ENCODE measurements at regions not wholly inside any gene's neighbourhood (a gene's known extent, or its start where the extent isn't known, plus 50 kb on each side); places are given as distances from the start of the nearest gene placed in this dataset.

DNA sequence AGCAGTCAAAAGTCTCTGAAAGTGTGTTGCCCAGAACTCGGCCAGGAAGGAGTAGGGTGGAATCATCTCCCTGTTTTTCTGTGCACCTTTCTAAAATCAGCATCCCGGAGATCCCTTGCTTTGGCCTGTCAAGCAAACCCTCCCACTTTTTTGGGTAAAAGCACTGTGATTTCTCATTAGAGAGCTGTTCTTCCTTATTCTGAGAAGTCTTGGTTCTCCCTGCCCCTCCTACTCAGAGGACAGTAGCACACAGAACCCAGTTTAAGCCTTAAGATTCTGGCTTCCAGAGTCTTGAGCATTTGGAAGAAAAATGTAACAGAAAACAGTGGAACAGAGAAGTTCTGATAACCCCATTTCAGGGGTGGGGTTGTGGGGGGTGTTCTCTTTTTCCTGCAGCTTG is 52.6 kb upstream of the KATNAL1 start:
- TF ChIP-seq, protein P1, sequence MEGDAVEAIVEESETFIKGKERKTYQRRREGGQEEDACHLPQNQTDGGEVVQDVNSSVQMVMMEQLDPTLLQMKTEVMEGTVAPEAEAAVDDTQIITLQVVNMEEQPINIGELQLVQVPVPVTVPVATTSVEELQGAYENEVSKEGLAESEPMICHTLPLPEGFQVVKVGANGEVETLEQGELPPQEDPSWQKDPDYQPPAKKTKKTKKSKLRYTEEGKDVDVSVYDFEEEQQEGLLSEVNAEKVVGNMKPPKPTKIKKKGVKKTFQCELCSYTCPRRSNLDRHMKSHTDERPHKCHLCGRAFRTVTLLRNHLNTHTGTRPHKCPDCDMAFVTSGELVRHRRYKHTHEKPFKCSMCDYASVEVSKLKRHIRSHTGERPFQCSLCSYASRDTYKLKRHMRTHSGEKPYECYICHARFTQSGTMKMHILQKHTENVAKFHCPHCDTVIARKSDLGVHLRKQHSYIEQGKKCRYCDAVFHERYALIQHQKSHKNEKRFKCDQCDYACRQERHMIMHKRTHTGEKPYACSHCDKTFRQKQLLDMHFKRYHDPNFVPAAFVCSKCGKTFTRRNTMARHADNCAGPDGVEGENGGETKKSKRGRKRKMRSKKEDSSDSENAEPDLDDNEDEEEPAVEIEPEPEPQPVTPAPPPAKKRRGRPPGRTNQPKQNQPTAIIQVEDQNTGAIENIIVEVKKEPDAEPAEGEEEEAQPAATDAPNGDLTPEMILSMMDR (IDR thresholded peaks at IDR 0.05; ENCODE audit: borderline replicate concordance, insufficient read depth, low read depth, low read length) = no peak
- H3K4me3 ChIP-seq (ENCODE audit: low read depth, low read length) = no peak overlapping the region

DNA sequence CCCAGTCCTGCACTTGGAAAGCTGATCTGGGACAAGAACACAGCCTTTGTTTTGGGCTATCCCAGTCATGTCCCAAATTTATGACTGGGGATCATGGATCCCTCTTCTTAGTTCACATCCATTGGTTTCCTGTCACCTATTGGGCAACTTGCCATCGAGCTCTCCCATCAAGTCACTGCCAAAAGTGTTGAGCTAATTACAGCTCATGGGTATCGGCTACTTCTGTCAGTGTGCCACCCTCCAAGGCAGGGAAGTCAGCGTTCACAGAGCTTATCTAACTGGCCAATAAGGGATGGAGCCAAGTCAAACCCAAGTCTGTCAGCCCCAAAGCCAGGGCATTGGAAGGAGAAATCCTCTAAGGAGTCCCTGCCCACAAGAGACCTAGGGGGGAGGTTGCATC is 53.2 kb upstream of the KATNAL1 start:
- H3K4me3 ChIP-seq (ENCODE audit: low read depth, low read length) = no peak overlapping the region
- TF ChIP-seq, protein P1 (IDR thresholded peaks at IDR 0.05; ENCODE audit: borderline replicate concordance, insufficient read depth, low read depth, low read length) = no peak

DNA sequence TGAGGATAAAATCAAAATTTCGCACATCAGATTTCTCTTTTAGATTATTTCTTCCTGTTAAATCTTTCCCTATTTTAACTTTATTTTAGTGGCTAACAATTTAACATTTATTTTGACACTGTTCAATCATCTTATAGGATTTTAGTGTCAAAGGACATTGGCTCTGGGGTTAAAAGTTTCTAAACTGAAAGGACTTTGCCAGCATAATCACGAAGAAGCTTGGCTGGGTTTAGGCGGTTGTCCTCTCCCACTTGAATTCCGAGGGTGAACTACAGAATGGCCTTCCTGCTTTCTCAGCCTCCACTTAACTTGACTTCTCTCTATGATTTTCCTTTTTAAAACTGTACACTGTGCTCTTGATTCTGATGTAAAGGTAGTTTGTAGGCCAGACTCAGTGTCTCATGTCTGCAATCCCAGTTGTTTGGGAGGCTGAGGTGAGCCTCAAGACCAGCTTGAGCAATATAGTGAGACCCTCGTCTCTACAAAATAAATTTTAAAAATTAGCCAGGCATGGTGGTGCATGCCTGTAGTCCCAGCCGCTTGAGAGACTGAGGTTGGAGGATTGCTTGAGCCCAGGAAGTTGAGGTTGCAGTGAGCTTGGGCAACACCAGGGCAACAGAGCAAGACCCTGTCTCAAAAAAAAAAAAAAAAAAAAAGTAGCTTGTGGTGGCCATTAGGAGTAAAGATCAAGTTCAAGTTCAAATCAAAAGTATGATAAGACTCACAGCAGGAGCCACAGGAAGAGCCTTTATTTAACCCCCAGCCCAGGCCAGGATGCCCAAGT is 54.8 kb upstream of the KATNAL1 start:
- TF ChIP-seq, protein P1 (IDR thresholded peaks at IDR 0.05; ENCODE audit: borderline replicate concordance, insufficient read depth, low read depth, low read length) = no peak
- no peak overlapping the region for H3K4me3 ChIP-seq (ENCODE audit: low read depth, low read length)

DNA sequence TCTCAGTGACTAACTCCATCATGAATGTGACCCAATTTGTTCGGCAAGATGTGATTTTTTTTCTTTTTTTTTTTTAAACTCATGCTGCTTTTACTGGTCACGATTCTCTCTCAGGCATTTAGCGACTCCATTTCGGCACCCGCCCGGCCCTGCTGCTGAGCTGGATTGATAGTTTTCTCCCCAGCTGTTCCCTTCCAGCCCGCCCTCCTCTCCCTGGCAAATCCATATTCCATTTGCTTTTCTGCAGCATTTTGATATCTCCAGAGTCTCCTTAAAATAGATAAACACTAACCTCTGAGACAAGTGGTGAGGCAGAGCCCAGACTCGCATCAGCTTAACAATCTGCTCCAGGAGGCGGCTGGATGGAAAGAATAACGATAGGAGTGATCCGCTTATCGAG is 55.5 kb upstream of the KATNAL1 start:
- H3K4me3 ChIP-seq (ENCODE audit: low read depth, low read length) = no peak overlapping the region
- TF ChIP-seq, protein P1 (IDR thresholded peaks at IDR 0.05; ENCODE audit: borderline replicate concordance, insufficient read depth, low read depth, low read length) = no peak

DNA sequence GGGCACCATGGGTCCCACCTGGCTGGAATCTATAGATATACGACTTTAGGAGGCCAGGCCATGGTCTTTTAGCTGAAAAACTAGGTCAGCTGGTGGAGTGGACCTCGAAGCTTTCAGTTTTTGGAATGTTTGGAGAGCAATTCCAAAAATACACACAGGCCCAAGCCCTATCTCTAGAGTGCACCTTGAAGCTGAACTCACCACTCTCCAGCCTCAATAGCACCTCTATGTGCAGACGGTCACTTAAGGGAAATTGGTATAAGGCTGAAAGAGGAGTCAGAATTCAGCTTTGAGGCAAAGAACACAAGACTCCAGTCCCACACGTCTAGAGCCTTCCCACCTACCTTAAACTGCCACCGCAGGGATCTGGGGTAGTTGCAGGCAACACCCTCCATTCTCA is 56.4 kb upstream of the KATNAL1 start:
- TF ChIP-seq, protein P1 (IDR thresholded peaks at IDR 0.05; ENCODE audit: borderline replicate concordance, insufficient read depth, low read depth, low read length) = no peak
- H3K4me3 ChIP-seq (ENCODE audit: low read depth, low read length) = no peak overlapping the region

DNA sequence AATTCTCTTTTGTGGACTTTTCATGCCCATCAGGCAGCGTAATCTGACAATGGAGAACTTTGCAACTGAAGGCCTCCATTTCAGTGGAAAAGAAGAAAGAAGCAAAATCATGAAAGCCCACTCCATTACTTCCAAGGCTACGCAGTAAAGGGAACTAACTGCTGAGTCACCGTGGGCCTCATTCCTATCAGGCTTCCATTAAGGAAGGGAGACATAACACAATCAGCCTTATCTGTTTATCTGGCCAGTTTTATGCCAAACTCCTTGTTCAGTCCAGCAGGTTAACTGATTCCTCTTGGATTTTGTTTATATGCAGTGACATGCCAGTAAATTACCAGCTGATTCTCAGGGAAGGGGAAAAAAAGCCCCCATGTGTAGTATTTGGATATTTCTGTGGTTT is 56.8 kb upstream of the KATNAL1 start:
- TF ChIP-seq, protein P1 (IDR thresholded peaks at IDR 0.05; ENCODE audit: borderline replicate concordance, insufficient read depth, low read depth, low read length) = no peak
- H3K4me3 ChIP-seq (ENCODE audit: low read depth, low read length) = no peak overlapping the region

DNA sequence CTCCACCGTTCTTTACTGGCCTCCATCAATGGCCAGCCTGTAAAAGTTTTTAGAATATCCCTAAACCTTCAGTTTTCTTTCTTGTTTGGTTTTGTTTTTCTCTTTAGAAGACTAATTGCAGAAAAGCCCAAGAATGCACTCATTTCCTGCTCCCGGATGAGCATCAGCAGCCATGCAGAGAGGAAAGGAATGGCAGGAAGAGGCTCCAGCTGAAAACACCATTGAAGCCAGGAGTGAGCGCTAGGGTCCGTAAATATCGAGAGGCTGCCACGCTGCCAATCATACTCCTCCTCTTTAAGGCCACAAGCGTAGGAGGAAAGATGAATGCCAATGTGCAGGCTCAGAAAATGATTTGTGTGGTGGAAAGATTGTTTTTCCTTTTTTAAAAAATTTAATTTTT is 57.4 kb upstream of the UBE2L5 start:
- no peak overlapping the region for H3K4me3 ChIP-seq (ENCODE audit: low read depth, low read length)

More for the DNA sequence above, 57.4 kb upstream of the UBE2L5 start:
- TF ChIP-seq, protein P1 (IDR thresholded peaks at IDR 0.05; ENCODE audit: borderline replicate concordance, insufficient read depth, low read depth, low read length) = no peak
